H9 (cell line): ENCODE measurements at regions not wholly inside any gene's neighbourhood (a gene's known extent, or its start where the extent isn't known, plus 50 kb on each side); places are given as distances from the start of the nearest gene placed in this dataset.

ENCODE experiments used
- DNase-seq: peaks from one replicate; pipeline ENCODE4 v3.0.0-alpha.2; 2017
- H2AFZ ChIP-seq: one replicate; pipeline ENCODE4 v1.6.1; 2013; ENCODE audit warnings: mild to moderate bottlenecking, low read length, control low read depth, moderate library complexity
- H2AK5ac ChIP-seq: 2 replicates; pipeline ENCODE4 v1.6.1; 2013; ENCODE audit warnings: low read length, control low read depth, mixed read lengths; ENCODE audit not compliant: insufficient read length
- H2BK120ac ChIP-seq: one replicate; pipeline ENCODE4 v1.6.1; 2013; ENCODE audit warnings: low read depth, mild to moderate bottlenecking, low read length, control low read depth, inconsistent platforms; ENCODE audit not compliant: poor library complexity, severe bottlenecking
- H2BK12ac ChIP-seq: 2 replicates; pipeline ENCODE4 v1.6.1; 2013; ENCODE audit warnings: low read length, control low read depth, mixed read lengths, low read depth; ENCODE audit not compliant: insufficient read length
- H2BK15ac ChIP-seq: 2 replicates; pipeline ENCODE4 v1.6.1; 2013; ENCODE audit warnings: low read depth, low read length, control low read depth
- H2BK20ac ChIP-seq: one replicate; pipeline ENCODE4 v1.6.1; 2013; ENCODE audit warnings: low read depth, mild to moderate bottlenecking, low read length, control low read depth, inconsistent platforms; ENCODE audit not compliant: poor library complexity, severe bottlenecking
- H2BK5ac ChIP-seq: 2 replicates; pipeline ENCODE4 v1.6.1; 2013; ENCODE audit warnings: low read length, control low read depth, mixed read lengths; ENCODE audit not compliant: insufficient read length
- H3K14ac ChIP-seq: 2 replicates; pipeline ENCODE4 v1.6.1; 2013; ENCODE audit warnings: low read length, control low read depth; ENCODE audit not compliant: insufficient read depth
- H3K18ac ChIP-seq: 2 replicates; pipeline ENCODE4 v1.6.1; 2013; ENCODE audit warnings: low read depth, mild to moderate bottlenecking, mixed read lengths, low read length, control low read depth; ENCODE audit not compliant: insufficient read length
- H3K23ac ChIP-seq: 2 replicates; pipeline ENCODE4 v1.6.1; 2013; ENCODE audit warnings: low read length, control low read depth, mixed read lengths, low read depth; ENCODE audit not compliant: insufficient read length
- H3K23me2 ChIP-seq: 2 replicates; pipeline ENCODE4 v1.6.1; 2013; ENCODE audit warnings: low read depth, mild to moderate bottlenecking, mixed read lengths, low read length, control low read depth; ENCODE audit not compliant: insufficient read length, poor library complexity, severe bottlenecking
- H3K27ac ChIP-seq: 2 replicates; pipeline ENCODE4 v1.5.1; 2013; ENCODE audit warnings: low read length, control low read depth, mixed read lengths, low read depth; ENCODE audit not compliant: insufficient read length
- H3K27me3 ChIP-seq: 2 replicates; pipeline ENCODE4 v1.6.1; 2013; ENCODE audit warnings: low read length, control low read depth, inconsistent platforms; ENCODE audit not compliant: insufficient read depth
- H3K4ac ChIP-seq: 2 replicates; pipeline ENCODE4 v1.6.1; 2013; ENCODE audit warnings: low read depth, mild to moderate bottlenecking, control low read depth, inconsistent platforms, low read length, moderate library complexity
- H3K4me1 ChIP-seq: 2 replicates; pipeline ENCODE4 v1.6.1; 2013; ENCODE audit warnings: low read length, control low read depth, inconsistent platforms; ENCODE audit not compliant: insufficient read depth
- H3K4me2 ChIP-seq: 2 replicates; pipeline ENCODE4 v1.6.1; 2013; ENCODE audit warnings: low read length, control low read depth, mixed read lengths; ENCODE audit not compliant: insufficient read length, insufficient read depth
- H3K56ac ChIP-seq: 2 replicates; pipeline ENCODE4 v1.6.1; 2013; ENCODE audit warnings: low read depth, mild to moderate bottlenecking, mixed read lengths, low read length, control low read depth; ENCODE audit not compliant: insufficient read length
- H3K79me1 ChIP-seq: 2 replicates; pipeline ENCODE4 v1.6.1; 2013; ENCODE audit warnings: low read depth, mild to moderate bottlenecking, moderate library complexity, low read length, control low read depth, inconsistent platforms; ENCODE audit not compliant: insufficient read depth, poor library complexity, severe bottlenecking
- H3K79me2 ChIP-seq: 2 replicates; pipeline ENCODE4 v1.6.1; 2013; ENCODE audit warnings: low read length, control low read depth, inconsistent platforms; ENCODE audit not compliant: insufficient read depth
- H3K9ac ChIP-seq: 2 replicates; pipeline ENCODE4 v1.6.1; 2013; ENCODE audit warnings: low read length, control low read depth, mixed read lengths; ENCODE audit not compliant: insufficient read length; ENCODE audit errors: extremely low read depth
- H3K9me3 ChIP-seq: one replicate; pipeline ENCODE4 v1.6.1; 2013; ENCODE audit warnings: low read depth, low read length, inconsistent platforms; ENCODE audit not compliant: control insufficient read depth
- H3T11ph ChIP-seq: one replicate; pipeline ENCODE4 v1.6.1; 2013; ENCODE audit warnings: mild to moderate bottlenecking, low read length, control low read depth, inconsistent platforms
- H4K20me1 ChIP-seq: one replicate; pipeline ENCODE4 v1.6.1; 2013; ENCODE audit not compliant: control insufficient read depth, insufficient read length, insufficient read depth
- H4K5ac ChIP-seq: 2 replicates; pipeline ENCODE4 v1.6.1; 2013; ENCODE audit warnings: low read depth, mild to moderate bottlenecking, mixed read lengths, low read length, control low read depth; ENCODE audit not compliant: insufficient read length
- H4K8ac ChIP-seq: replicated peaks from 2 replicates; pipeline ENCODE4 v1.6.1; 2013; ENCODE audit warnings: low read length, control low read depth, mixed read lengths, low read depth; ENCODE audit not compliant: insufficient read length
- H4K91ac ChIP-seq: 2 replicates; pipeline ENCODE4 v1.6.1; 2013; ENCODE audit warnings: low read depth, mild to moderate bottlenecking, moderate library complexity, mixed read lengths, low read length, control low read depth; ENCODE audit not compliant: insufficient read length
- H3K27ac Mint-ChIP-seq, 3 experiments: 2 replicates in 2 of 3; 3 replicates in 1 of 3; pipeline ENCODE4 v1.8.0; 2020 to 2021; ENCODE audit warnings: mixed read lengths in 3 of 3, mild to moderate bottlenecking in 1 of 3, moderate library complexity in 1 of 3
- H3K27me3 Mint-ChIP-seq: 2 replicates; pipeline ENCODE4 v1.8.0; 2021; ENCODE audit warnings: low read depth, mild to moderate bottlenecking, moderate library complexity, mixed read lengths
- H3K36me3 Mint-ChIP-seq, 3 experiments: 2 replicates in 2 of 3; 3 replicates in 1 of 3; pipeline ENCODE4 v1.8.0; 2020 to 2021; ENCODE audit warnings: low read depth in 3 of 3, mixed read lengths in 3 of 3; ENCODE audit not compliant: insufficient read depth in 1 of 3
- H3K4me1 Mint-ChIP-seq, 2 experiments: 2 replicates each; pipeline ENCODE4 v1.8.0; 2020; ENCODE audit warnings: mixed read lengths in 2 of 2
- H3K4me3 Mint-ChIP-seq, 2 experiments: 2 replicates in 1 of 2; 3 replicates in 1 of 2; pipeline ENCODE4 v1.8.0; 2020 to 2021; ENCODE audit warnings: mild to moderate bottlenecking in 2 of 2, mixed read lengths in 2 of 2, moderate library complexity in 1 of 2
- H3K9me3 Mint-ChIP-seq, 2 experiments: 2 replicates in 1 of 2; 3 replicates in 1 of 2; pipeline ENCODE4 v1.8.0; 2020; ENCODE audit warnings: mild to moderate bottlenecking in 2 of 2, mixed read lengths in 2 of 2, moderate library complexity in 1 of 2
- CTCF ChIP-seq: fragments of 200-600 bp; sonication (generic); conservative IDR thresholded peaks from 3 replicates; pipeline ENCODE4 v1.8.0; 2021; ENCODE audit warnings: antibody characterized with exemption, mild to moderate bottlenecking
- WGBS: extraction: QIAGEN DNeasy Blood & Tissue Kit; methylation state at CpG from one replicate; pipeline ENCODE4 v1.1.7; 2013; ENCODE audit warnings: missing lambda C conversion rate, low lambda C conversion rate, mixed read lengths; ENCODE audit not compliant: insufficient read length; ENCODE audit errors: extremely low coverage; 5-methylcytosine and 5-hydroxymethylcytosine counted together

GRCh38 chr17:70261170-70261569, 91.8 kb downstream of the KCNJ2 start:
- no peak overlapping the region for H2BK12ac ChIP-seq

More at GRCh38 chr17:70261170-70261569, 91.8 kb downstream of the KCNJ2 start:
- no peaks in the 10 kb centered on the region for H3K79me2 ChIP-seq
- Mint-ChIP-seq H3K9me3 (no peaks in the 10 kb centered on the region), H3K27me3 (no peaks in the 10 kb centered on the region), H3K36me3 (no peaks in the 10 kb centered on the region), H3K4me1 (no peaks in the 10 kb centered on the region), H3K27ac (no peak overlapping the region), H3K4me3 (no peak overlapping the region)
- no peak overlapping the region for H2BK20ac ChIP-seq
- H3K4me2 ChIP-seq: no peak overlapping the region
- H4K8ac ChIP-seq: no peak overlapping the region
- no peak overlapping the region for H3K4ac ChIP-seq
- H2BK15ac ChIP-seq: no peak overlapping the region
- no peaks in the 10 kb centered on the region for H3K79me1 ChIP-seq
- no peaks in the 10 kb centered on the region for H4K20me1 ChIP-seq
- H3K9ac ChIP-seq: no peak overlapping the region
- H3T11ph ChIP-seq: no peak overlapping the region
- H3K27ac ChIP-seq: no peak overlapping the region
- WGBS: no CpG with 5 or more reads among the region's 3 CpGs
- no peak for TF ChIP-seq CTCF
- no peak overlapping the region for H3K14ac ChIP-seq
- H3K9me3 ChIP-seq: no peaks in the 10 kb centered on the region
- no peak overlapping the region for H2BK120ac ChIP-seq
- H4K5ac ChIP-seq: no peak overlapping the region
- no peak overlapping the region for H4K91ac ChIP-seq
- no peak overlapping the region for H3K18ac ChIP-seq
- H2BK5ac ChIP-seq: no peak overlapping the region
- no peaks in the 10 kb centered on the region for H3K27me3 ChIP-seq
- no peak overlapping the region for H2AK5ac ChIP-seq
- H3K4me1 ChIP-seq: no peaks in the 10 kb centered on the region
- DNase-seq: no peak
- no peaks in the 10 kb centered on the region for H3K23me2 ChIP-seq
- H3K23ac ChIP-seq: no peak overlapping the region
- no peak overlapping the region for H2AFZ ChIP-seq
- H3K56ac ChIP-seq: no peak overlapping the region
